ENCODE measurements at regions not wholly inside any gene's neighbourhood (a gene's known extent, or its start where the extent isn't known, plus 50 kb on each side); places are given as distances from the start of the nearest gene placed in this dataset.

- TF ChIP-seq E2F4 (IDR thresholded peaks at IDR 0.05; ENCODE audit: low read depth, low read length) (no peak), PKNOX1 (IDR thresholded peaks at IDR 0.05) (no peak), YBX1 (IDR thresholded peaks at IDR 0.05) (no peak), HDGF (IDR thresholded peaks at IDR 0.05) (no peak), ZZZ3 (IDR thresholded peaks at IDR 0.05; ENCODE audit: control insufficient read depth, insufficient read length, low read depth) (no peak), TCF3 (IDR thresholded peaks at IDR 0.05; ENCODE audit: borderline replicate concordance, insufficient read depth, low read depth, low read length) (no peak), TCF7 (IDR thresholded peaks at IDR 0.05; ENCODE audit: borderline replicate concordance) (no peak), BACH1 (IDR thresholded peaks at IDR 0.05; ENCODE audit: borderline replicate concordance) (no peak), POLR2AphosphoS2 (IDR thresholded peaks at IDR 0.05; ENCODE audit: low read depth, low read length) (no peak)
Measured at GRCh38 chr4:63302792-63303191, 1106.5 kb downstream of the TECRL start (continued).

- Histone ChIP-seq H3K27me3 (replicated peaks in 1 of 2; ENCODE audit: control insufficient read depth in 2 of 2, insufficient read depth in 2 of 2, low read length in 1 of 2) (no peaks in the 10 kb centered on the region), H3K9me3 (replicated peaks; ENCODE audit: control insufficient read depth, insufficient read depth, low read length) (no peaks in the 10 kb centered on the region), H3K4me3 (no peak overlapping the region), H3K9ac (ENCODE audit: control insufficient read depth, insufficient read depth, low read length) (no peak overlapping the region), H3K4me2 (ENCODE audit: control insufficient read depth, insufficient read depth) (no peak overlapping the region), H3K79me2 (ENCODE audit: control insufficient read depth, insufficient read depth, low read length) (no peaks in the 10 kb centered on the region), H4K20me1 (ENCODE audit: control insufficient read depth, insufficient read depth) (no peaks in the 10 kb centered on the region), H3K4me1 (ENCODE audit: control insufficient read depth, insufficient read depth, low read length) (no peaks in the 10 kb centered on the region), H3K36me3 (ENCODE audit: control insufficient read depth in 2 of 2, insufficient read depth in 2 of 2, low read length in 1 of 2) (no peaks in the 10 kb centered on the region), H3K27ac (ENCODE audit: control insufficient read depth, insufficient read depth) (no peak overlapping the region), H2AFZ (ENCODE audit: control insufficient read depth, low read depth, low read length) (no peak overlapping the region)
- in situ Hi-C loops (cut with MboI) (no loop called here), intact Hi-C loops (cut with micrococcal nuclease; ENCODE audit: unreplicated experiment) (loop anchor here (10.0 kb wide), 1 partner anchor 1233 kb away; no protein-coding TSS in a partner anchor)
- DNase-seq (ENCODE audit: low read depth, low spot score) (no peak), ATAC-seq (no peak), FAIRE-seq (no peak)
- ChIA-PET CTCF (no interaction called here), RAD21 (ENCODE audit: unreplicated experiment) (interaction anchor here (0.5 kb wide), 1 partner anchor 392 kb away, joined by 4 read pairs; no protein-coding TSS in a partner anchor), POLR2A (no interaction called here), SMC1A (ENCODE audit: uncharacterized antibody, unreplicated experiment) (interaction anchor here (2.7 kb wide), 1 partner anchor 261 kb away, joined by 6 read pairs; no protein-coding TSS in a partner anchor)
- WGBS (ENCODE audit: insufficient coverage, insufficient replicate concordance, low lambda C conversion rate, missing lambda C conversion rate) = 0% methylated on average over 1 of the region's 1 CpG
- no TSS peak for BruUV-seq (replicated peaks)
- TF ChIP-seq MLLT1 (IDR thresholded peaks at IDR 0.05) (no peak), HDGF (IDR thresholded peaks at IDR 0.05) (no peak), KDM1A (IDR thresholded peaks at IDR 0.05; ENCODE audit: borderline replicate concordance) (no peak), ZBTB11 (CRISPR knock-in tag; IDR thresholded peaks at IDR 0.05) (no peak), ZNF207 (IDR thresholded peaks at IDR 0.05; ENCODE audit: borderline replicate concordance) (no peak), NFXL1 (IDR thresholded peaks at IDR 0.05; ENCODE audit: borderline replicate concordance) (no peak), CHD1 (IDR thresholded peaks at IDR 0.05; ENCODE audit: low read depth, low read length) (no peak), BCL11A (IDR thresholded peaks at IDR 0.05; ENCODE audit: low read depth, low read length) (no peak), ZSCAN29 (IDR thresholded peaks at IDR 0.05) (no peak), TBL1XR1 (IDR thresholded peaks at IDR 0.05; ENCODE audit: low read depth, low read length) (no peak), YY1 (IDR thresholded peaks at IDR 0.05; ENCODE audit: low read depth, low read length) (no peak)
Measured at GRCh38 chr4:63302078-63302477, 1107.2 kb downstream of the TECRL start.

Measured in GM12878 (cell line).